ENCODE measurements at regions not wholly inside any gene's neighbourhood (a gene's known extent, or its start where the extent isn't known, plus 50 kb on each side); places are given as distances from the start of the nearest gene placed in this dataset.

- no peaks in the 10 kb centered on the region for H3K36me3 ChIP-seq (ENCODE audit: control insufficient read depth in 2 of 2, insufficient read depth in 2 of 2, low read length in 2 of 2)
- H3K9ac ChIP-seq (ENCODE audit: low read length in 2 of 2): no peak overlapping the region
- no peak overlapping the region for H3K4me3 ChIP-seq (ENCODE audit: low read length in 2 of 2)
- no peaks in the 10 kb centered on the region for H3K9me3 ChIP-seq (ENCODE audit: control insufficient read depth in 2 of 2, low read length in 2 of 2)
- H3K4me1 ChIP-seq (ENCODE audit: control insufficient read depth, insufficient read depth, low read length): no peaks in the 10 kb centered on the region
- H3K27me3 ChIP-seq (ENCODE audit: control insufficient read depth in 1 of 2, insufficient read depth in 2 of 2, low read length in 2 of 2): no peaks in the 10 kb centered on the region
- no peak overlapping the region for H3K27ac ChIP-seq (ENCODE audit: low read length)
Observed at GRCh38 chr15:77548589-77549557, 83.8 kb downstream of the LINGO1 start.

DNA sequence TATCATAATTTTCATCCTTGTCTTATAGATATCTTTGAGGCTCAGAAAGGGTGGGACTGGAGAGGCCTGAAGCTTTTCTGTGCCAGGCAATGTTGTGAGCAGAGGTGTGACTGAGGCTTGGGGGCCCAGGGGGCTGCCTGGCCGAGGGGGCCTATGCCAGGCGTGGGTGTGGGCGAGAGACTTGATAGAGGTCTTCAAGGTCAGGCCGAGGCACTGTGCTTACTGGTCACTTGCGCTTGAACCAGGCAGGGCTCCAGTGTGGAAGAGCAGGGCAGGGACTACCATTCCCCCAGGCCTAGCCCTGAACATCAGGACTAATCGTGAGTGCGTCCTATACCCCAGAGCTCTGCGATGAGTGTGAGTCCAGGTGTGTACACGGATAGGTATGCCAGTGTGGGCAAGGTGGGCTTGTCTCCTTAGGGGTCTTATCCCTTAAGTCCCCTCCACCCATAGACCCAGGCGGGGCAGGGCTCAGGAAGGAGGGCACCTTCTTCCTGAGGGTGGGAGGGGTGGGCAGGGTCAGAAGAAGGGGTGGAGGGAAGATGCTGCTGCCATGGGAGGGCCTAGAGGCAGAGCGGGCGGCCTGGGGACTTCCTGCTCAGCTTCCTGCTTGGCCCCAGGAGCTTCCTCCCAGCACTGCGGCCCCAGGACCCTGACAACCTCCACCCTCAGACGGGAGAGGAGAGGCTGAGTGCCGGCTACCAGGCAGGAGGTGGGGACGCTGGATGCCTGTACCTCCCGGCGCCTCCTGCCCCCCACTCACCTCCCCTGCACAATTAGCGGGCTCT, 84.7 kb downstream of the LINGO1 start:
- Histone ChIP-seq H3K27ac (ENCODE audit: low read length) (no peak overlapping the region), H3K4me3 (ENCODE audit: low read length in 2 of 2) (no peak overlapping the region), H3K9me3 (ENCODE audit: control insufficient read depth in 2 of 2, low read length in 2 of 2) (no peaks in the 10 kb centered on the region), H3K9ac (ENCODE audit: low read length in 2 of 2) (no peak overlapping the region), H3K27me3 (ENCODE audit: control insufficient read depth in 1 of 2, insufficient read depth in 2 of 2, low read length in 2 of 2) (no peaks in the 10 kb centered on the region), H3K36me3 (ENCODE audit: control insufficient read depth in 2 of 2, insufficient read depth in 2 of 2, low read length in 2 of 2) (no peaks in the 10 kb centered on the region), H3K4me1 (ENCODE audit: control insufficient read depth, insufficient read depth, low read length) (peaks cover 8% of the 10 kb centered on the region)

- no peak overlapping the region for H3K4me3 ChIP-seq (ENCODE audit: low read length in 2 of 2)
- no peak overlapping the region for H3K27ac ChIP-seq (ENCODE audit: low read length)
- peaks cover 11% of the 10 kb centered on the region for H3K4me1 ChIP-seq (ENCODE audit: control insufficient read depth, insufficient read depth, low read length)
- H3K27me3 ChIP-seq (ENCODE audit: control insufficient read depth in 1 of 2, insufficient read depth in 2 of 2, low read length in 2 of 2): no peaks in the 10 kb centered on the region
- H3K36me3 ChIP-seq (ENCODE audit: control insufficient read depth in 2 of 2, insufficient read depth in 2 of 2, low read length in 2 of 2): no peaks in the 10 kb centered on the region
- no peaks in the 10 kb centered on the region for H3K9me3 ChIP-seq (ENCODE audit: control insufficient read depth in 2 of 2, low read length in 2 of 2)
- no peak overlapping the region for H3K9ac ChIP-seq (ENCODE audit: low read length in 2 of 2)
Observed at GRCh38 chr15:77546870-77547269, 85.8 kb downstream of the LINGO1 start.

- Histone ChIP-seq H3K36me3 (ENCODE audit: control insufficient read depth in 2 of 2, insufficient read depth in 2 of 2, low read length in 2 of 2) (no peaks in the 10 kb centered on the region), H3K27ac (ENCODE audit: low read length) (no peak overlapping the region)
Observed at GRCh38 chr15:77546050-77546501, 86.6 kb downstream of the LINGO1 start.

DNA sequence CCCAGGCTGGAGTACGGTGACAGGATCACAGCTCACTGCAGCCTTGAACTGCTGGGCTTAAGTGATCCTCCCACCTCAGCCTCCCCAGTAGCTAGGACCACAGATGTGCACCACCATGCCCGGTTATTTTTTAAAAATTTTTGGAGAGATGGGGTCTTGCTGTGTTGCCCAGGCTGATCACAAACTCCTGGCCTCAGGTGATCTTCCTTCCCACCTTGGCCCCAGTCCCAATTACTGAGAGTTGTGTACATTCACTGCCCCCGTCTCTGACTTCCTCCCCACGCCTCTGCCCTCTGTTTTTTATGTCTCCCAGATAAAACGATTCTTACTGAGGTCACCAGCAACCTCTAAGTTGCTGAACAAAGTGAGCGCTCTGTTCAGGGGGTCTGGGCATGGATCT, 87.7 kb downstream of the LINGO1 start:
- H3K4me3 ChIP-seq (ENCODE audit: low read length in 2 of 2): no peak overlapping the region
- H3K4me1 ChIP-seq (ENCODE audit: control insufficient read depth, insufficient read depth, low read length): peaks cover 11% of the 10 kb centered on the region
- H3K9me3 ChIP-seq (ENCODE audit: control insufficient read depth in 2 of 2, low read length in 2 of 2): no peaks in the 10 kb centered on the region
- H3K27me3 ChIP-seq (ENCODE audit: control insufficient read depth in 1 of 2, insufficient read depth in 2 of 2, low read length in 2 of 2): no peaks in the 10 kb centered on the region
- no peak overlapping the region for H3K27ac ChIP-seq (ENCODE audit: low read length)
- H3K36me3 ChIP-seq (ENCODE audit: control insufficient read depth in 2 of 2, insufficient read depth in 2 of 2, low read length in 2 of 2): no peaks in the 10 kb centered on the region
- H3K9ac ChIP-seq (ENCODE audit: low read length in 2 of 2): no peak overlapping the region

More at GRCh38 chr15:77546050-77546501, 86.6 kb downstream of the LINGO1 start:
- no peak overlapping the region for H3K9ac ChIP-seq (ENCODE audit: low read length in 2 of 2)
- H3K4me3 ChIP-seq (ENCODE audit: low read length in 2 of 2): no peak overlapping the region
- peaks cover 11% of the 10 kb centered on the region for H3K4me1 ChIP-seq (ENCODE audit: control insufficient read depth, insufficient read depth, low read length)
- no peaks in the 10 kb centered on the region for H3K27me3 ChIP-seq (ENCODE audit: control insufficient read depth in 1 of 2, insufficient read depth in 2 of 2, low read length in 2 of 2)
- no peaks in the 10 kb centered on the region for H3K9me3 ChIP-seq (ENCODE audit: control insufficient read depth in 2 of 2, low read length in 2 of 2)

DNA sequence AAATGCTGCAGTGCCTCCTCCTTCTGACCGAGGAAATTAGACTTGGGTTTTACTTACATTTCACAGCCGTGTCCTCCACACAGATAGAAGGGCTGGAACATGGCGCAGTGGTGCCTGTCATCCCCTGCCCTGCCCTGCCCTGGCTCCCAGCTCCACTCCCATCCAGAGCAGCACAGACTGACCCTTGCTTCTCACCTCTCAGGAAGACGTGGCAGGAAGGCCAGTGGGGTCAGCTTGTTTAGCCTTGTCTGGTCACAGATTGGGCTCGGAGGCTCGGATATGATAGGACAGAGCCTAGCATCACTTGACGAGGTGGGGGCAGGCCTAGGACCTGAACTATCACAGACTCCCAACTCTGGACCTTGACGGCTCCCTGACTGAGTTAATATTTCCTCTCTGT, 88.5 kb downstream of the LINGO1 start:
- no peak overlapping the region for H3K4me3 ChIP-seq (ENCODE audit: low read length in 2 of 2)
- H3K27me3 ChIP-seq (ENCODE audit: control insufficient read depth in 1 of 2, insufficient read depth in 2 of 2, low read length in 2 of 2): no peaks in the 10 kb centered on the region
- no peaks in the 10 kb centered on the region for H3K9me3 ChIP-seq (ENCODE audit: control insufficient read depth in 2 of 2, low read length in 2 of 2)
- no peak overlapping the region for H3K9ac ChIP-seq (ENCODE audit: low read length in 2 of 2)
- no peaks in the 10 kb centered on the region for H3K36me3 ChIP-seq (ENCODE audit: control insufficient read depth in 2 of 2, insufficient read depth in 2 of 2, low read length in 2 of 2)
- H3K4me1 ChIP-seq (ENCODE audit: control insufficient read depth, insufficient read depth, low read length): peaks cover 17% of the 10 kb centered on the region
- no peak overlapping the region for H3K27ac ChIP-seq (ENCODE audit: low read length)

DNA sequence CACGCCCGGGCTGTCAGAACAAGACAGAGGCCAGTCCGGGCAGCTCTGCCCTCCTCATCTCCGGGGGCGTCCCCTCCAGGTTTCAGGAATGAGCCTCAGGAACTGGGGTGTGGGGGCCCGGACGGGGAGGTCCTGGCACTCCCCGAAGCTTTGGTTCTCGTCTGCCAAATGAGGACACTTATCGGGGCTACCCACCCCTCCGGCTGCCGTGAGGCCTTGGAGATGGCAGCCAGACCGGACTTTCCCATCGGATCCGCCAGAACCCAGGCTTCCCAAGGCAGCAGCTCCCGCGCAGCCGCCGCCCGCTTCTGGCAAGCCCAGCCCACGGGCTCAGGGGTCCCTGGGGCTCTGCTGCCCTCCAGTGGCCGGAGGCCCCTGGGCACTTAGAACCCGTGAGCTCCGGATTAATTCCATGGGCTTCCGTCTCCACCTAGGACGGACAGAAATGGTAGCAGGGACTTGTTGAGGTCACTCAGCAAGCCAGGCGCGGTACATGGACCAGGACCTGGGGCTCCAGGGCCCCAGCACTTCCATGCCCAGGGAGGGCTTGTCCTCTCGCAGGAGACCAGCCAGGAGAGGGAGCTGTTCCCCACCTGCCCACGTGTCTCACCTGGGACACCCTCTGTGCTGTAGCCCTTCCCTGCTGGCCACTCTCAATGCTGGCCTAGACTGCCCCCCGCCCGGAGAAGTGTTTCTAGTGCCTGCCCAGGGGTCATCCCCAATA, 89.4 kb downstream of the LINGO1 start:
- H3K4me3 ChIP-seq (ENCODE audit: low read length in 2 of 2): peak overlapping the region; percentile 58 to 70
- no peaks in the 10 kb centered on the region for H3K27me3 ChIP-seq (ENCODE audit: control insufficient read depth in 1 of 2, insufficient read depth in 2 of 2, low read length in 2 of 2)
- H3K4me1 ChIP-seq (ENCODE audit: control insufficient read depth, insufficient read depth, low read length): peaks cover 19% of the 10 kb centered on the region
- no peaks in the 10 kb centered on the region for H3K9me3 ChIP-seq (ENCODE audit: control insufficient read depth in 2 of 2, low read length in 2 of 2)
- H3K27ac ChIP-seq (ENCODE audit: low read length): no peak overlapping the region
- H3K9ac ChIP-seq (ENCODE audit: low read length in 2 of 2): peak overlapping the region; percentile 51 to 58
- no peaks in the 10 kb centered on the region for H3K36me3 ChIP-seq (ENCODE audit: control insufficient read depth in 2 of 2, insufficient read depth in 2 of 2, low read length in 2 of 2)

GRCh38 chr15:77542491-77543001, 90.2 kb downstream of the LINGO1 start:
- Histone ChIP-seq H3K9ac (ENCODE audit: low read length in 2 of 2) (no peak overlapping the region), H3K36me3 (ENCODE audit: control insufficient read depth in 2 of 2, insufficient read depth in 2 of 2, low read length in 2 of 2) (no peaks in the 10 kb centered on the region), H3K27me3 (ENCODE audit: control insufficient read depth in 1 of 2, insufficient read depth in 2 of 2, low read length in 2 of 2) (no peaks in the 10 kb centered on the region), H3K9me3 (ENCODE audit: control insufficient read depth in 2 of 2, low read length in 2 of 2) (no peaks in the 10 kb centered on the region), H3K4me3 (ENCODE audit: low read length in 2 of 2) (peak overlapping the region; percentile 58 to 70), H3K27ac (ENCODE audit: low read length) (no peak overlapping the region), H3K4me1 (ENCODE audit: control insufficient read depth, insufficient read depth, low read length) (peaks cover 19% of the 10 kb centered on the region)

GRCh38 chr15:77541421-77542181, 91.1 kb downstream of the LINGO1 start:
- H3K4me3 ChIP-seq (ENCODE audit: low read length in 2 of 2): no peak overlapping the region
- H3K4me1 ChIP-seq (ENCODE audit: control insufficient read depth, insufficient read depth, low read length): peaks cover 23% of the 10 kb centered on the region
- no peak overlapping the region for H3K27ac ChIP-seq (ENCODE audit: low read length)
- no peaks in the 10 kb centered on the region for H3K9me3 ChIP-seq (ENCODE audit: control insufficient read depth in 2 of 2, low read length in 2 of 2)
- no peak overlapping the region for H3K9ac ChIP-seq (ENCODE audit: low read length in 2 of 2)
- no peaks in the 10 kb centered on the region for H3K36me3 ChIP-seq (ENCODE audit: control insufficient read depth in 2 of 2, insufficient read depth in 2 of 2, low read length in 2 of 2)
- no peaks in the 10 kb centered on the region for H3K27me3 ChIP-seq (ENCODE audit: control insufficient read depth in 1 of 2, insufficient read depth in 2 of 2, low read length in 2 of 2)
